ENCODE measurements at regions not wholly inside any gene's neighbourhood (a gene's known extent, or its start where the extent isn't known, plus 50 kb on each side); places are given as distances from the start of the nearest gene placed in this dataset.
"Not testable (repeated sequence)": the region's sequence is repeated elsewhere in the genome, so short reads cannot be mapped to it uniquely, and the experiment has no call there.

DNA sequence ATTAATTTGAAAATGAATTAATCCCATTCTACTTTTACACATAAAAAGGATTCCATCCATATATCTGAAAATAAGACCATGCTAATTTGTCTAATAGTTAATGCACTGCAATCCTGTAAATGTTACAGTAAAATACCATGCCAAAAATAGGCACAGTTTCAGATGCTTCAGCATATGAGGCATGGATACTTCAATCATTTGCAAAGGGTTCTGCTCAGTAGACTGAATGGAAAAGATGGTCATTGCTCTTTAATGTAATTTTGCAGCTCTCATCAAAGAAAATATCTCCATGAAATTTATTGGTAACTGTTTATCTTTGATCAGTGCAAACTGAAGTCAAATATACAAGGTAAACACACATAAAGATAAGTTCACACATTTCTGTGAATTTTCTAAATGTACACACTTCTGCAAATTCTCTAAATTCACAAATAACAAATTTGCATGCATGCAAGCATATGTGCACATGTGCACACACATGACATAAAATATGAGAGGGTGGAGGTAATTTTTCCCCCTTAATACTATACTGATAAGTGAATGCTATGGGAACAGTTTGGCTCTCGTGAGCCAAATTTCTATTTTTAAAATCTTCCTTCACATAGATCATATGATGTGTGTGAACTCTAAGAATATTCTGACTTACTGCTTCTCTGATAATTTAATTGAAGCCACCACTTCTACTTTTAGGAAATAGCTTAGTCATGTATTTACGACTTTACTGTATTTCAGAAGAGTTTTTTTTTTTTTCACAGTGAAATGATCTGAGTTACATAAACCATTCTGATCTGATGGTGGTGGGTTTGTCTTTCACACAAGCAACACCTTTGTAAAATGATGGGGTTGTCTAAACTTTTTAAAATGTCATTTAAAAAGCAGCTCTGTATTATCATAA lies 996.8 kb upstream of the CITED2 start:
- intact Hi-C loops (cut with DNase I): no loop called here

GRCh38 chr6:140370441-140370840 lies 996.0 kb upstream of the CITED2 start:
- no peak for DNase-seq
- intact Hi-C loops (cut with DNase I): no loop called here

More for the DNA sequence above, 996.8 kb upstream of the CITED2 start:
- DNase-seq: no peak

GRCh38 chr6:140366991-140367390 lies 992.5 kb upstream of the CITED2 start:
- intact Hi-C loops (cut with DNase I): no loop called here
- DNase-seq: no peak

DNA sequence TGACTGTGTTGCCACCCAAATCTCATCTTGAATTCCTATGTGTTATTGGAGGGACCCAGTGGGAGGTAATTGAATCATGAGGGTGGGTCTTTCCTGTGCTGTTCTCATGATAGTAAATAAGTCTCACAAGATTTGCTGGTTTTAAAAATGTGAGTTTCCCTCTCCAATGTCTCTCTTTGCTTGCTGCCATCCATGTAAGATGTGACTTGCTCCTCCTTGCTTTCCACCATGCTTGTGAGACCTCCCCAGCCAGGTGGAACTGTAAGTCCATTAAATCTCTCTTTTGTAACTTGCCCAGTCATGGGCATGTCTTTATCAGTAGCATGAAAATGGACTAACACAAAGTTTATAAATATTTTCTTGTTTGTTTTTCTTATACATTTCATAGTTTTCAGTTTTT lies 990.5 kb upstream of the CITED2 start:
- intact Hi-C loops (cut with DNase I): no loop called here
- no peak for DNase-seq

DNA sequence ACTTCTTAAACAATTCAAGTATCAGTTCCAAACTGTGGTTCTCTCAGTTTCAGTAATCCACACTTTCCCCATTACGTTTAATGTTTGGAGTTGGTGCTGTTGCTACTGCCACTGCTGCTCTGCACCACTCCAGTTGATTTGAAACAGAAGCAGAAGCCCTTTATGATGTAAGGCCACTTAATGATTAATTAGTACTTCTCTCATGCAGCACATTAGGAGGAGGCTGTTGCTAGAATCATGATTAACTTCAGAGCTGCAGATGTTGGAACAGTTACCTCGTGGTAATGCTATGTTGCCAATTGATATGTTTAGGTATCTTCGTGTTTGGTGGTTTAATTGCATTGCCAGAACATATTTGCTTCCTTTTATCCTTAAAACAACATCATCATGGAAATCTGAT lies 986.2 kb upstream of the CITED2 start:
- intact Hi-C loops (cut with DNase I): no loop called here
- no peak for DNase-seq

DNA sequence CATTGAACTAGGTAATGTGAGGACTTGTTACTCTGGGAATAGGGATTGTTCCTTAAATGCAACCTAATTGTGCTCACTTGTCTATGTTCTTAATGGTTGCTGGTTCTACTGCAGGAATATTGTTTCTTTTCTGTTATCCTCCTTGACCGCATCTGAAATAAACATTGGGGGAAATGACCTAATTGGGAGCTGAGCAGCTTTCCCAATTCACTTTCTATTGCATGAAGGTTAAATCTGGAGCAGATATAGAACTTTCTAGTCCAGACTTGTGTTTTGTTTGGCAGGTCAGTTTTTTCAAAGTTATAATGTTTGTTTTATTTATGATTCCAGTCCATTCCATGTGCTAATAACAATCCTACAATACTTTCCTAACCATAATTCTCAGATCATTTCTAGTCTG lies 981.0 kb upstream of the CITED2 start:
- no peak for DNase-seq
- intact Hi-C loops (cut with DNase I): no loop called here

DNA sequence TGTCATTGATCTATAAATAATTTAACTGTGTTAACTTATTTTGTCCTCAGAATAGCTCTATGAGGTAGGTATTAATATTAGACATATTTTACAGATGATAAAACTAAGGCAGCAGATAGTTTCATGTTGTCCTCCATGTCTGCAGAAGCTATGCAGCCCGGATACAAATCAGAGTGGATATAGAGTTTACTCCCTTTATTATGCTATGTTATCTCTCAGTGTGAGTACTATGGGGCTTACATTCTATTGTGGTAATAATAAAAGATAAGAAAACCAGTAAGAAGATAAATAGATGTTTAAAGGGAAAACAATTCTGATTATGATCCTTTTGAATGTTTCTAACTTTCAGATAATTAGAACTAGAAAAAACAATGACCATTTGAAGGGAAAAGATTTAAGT lies 979.8 kb upstream of the CITED2 start:
- DNase-seq: no peak
- intact Hi-C loops (cut with DNase I): no loop called here

- no peak for DNase-seq
- intact Hi-C loops (cut with DNase I): no loop called here
Observed at GRCh38 chr6:140353536-140353935, 979.1 kb upstream of the CITED2 start.

- intact Hi-C loops (cut with DNase I): no loop called here
- DNase-seq: no peak
Observed at GRCh38 chr6:140346428-140346827, 972.0 kb upstream of the CITED2 start.

GRCh38 chr6:140345935-140346334 lies 971.5 kb upstream of the CITED2 start:
- DNase-seq: no peak
- intact Hi-C loops (cut with DNase I): no loop called here

GRCh38 chr6:140344142-140344913 lies 969.9 kb upstream of the CITED2 start:
- DNase-seq: no peak
- intact Hi-C loops (cut with DNase I): no loop called here

DNA sequence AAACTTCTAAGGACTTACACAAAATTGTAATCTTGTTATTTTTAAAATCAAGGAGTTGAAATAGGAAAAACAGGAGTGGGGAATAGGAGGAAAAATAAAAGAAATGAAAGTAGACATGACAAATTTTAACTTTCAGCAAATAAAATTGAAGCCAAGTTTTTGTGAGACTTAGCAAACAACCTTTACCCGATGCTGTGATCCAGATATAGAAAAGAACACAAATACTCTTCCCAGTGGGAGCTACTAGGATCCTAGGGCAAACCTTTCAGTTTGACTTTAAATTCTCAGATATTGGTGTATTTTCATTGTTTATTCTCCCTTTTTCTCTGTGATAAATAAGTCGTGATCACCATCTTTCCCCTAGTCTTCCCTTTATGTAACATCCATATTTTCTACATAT lies 968.7 kb upstream of the CITED2 start:
- DNase-seq: no peak
- intact Hi-C loops (cut with DNase I): no loop called here

- intact Hi-C loops (cut with DNase I): no loop called here
- no peak for DNase-seq
Observed at GRCh38 chr6:140341272-140341671, 966.8 kb upstream of the CITED2 start.

DNA sequence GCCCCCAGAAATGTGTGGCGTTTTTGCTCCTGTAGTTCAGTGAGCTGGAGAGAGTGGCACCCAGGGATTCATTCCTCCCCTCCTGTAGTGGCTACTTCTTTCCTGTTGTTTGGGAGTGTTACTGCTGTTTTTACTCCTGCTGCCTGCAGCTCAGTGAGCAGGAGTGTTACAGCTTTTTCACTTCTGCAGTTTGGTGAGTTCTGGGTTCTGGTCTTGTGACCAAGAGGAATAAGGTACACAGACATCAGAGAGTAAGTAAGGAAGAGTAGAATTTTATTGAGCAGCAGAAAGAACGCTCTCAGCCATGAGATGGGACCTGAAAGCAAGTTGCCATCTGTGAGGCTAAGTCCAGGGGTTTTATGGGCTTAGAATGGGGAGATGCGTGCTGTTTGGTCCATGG lies 966.3 kb upstream of the CITED2 start:
- intact Hi-C loops (cut with DNase I): no loop called here
- DNase-seq: no peak

GRCh38 chr6:140339084-140339483 lies 964.6 kb upstream of the CITED2 start:
- intact Hi-C loops (cut with DNase I); DNase-seq: not testable (repeated sequence)

DNA sequence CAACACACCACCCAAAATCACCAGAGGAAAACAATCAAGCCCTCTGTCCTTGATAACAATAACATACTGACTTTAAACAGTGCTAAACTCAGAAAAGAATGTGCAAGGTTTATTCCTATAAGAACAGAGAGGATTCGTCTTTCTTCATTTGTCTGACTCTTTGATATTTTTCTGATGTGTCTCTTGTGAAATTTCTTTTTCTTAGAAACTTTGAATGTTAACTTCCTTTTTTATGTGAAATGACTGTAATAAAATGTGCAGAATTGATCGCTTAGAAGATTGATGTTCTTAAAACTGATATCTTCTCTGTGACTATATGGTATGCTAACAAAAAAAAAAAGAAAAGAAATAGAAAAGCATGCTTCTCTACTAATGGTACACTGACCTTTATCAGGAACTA lies 947.4 kb upstream of the CITED2 start:
- DNase-seq: no peak
- intact Hi-C loops (cut with DNase I): no loop called here

DNA sequence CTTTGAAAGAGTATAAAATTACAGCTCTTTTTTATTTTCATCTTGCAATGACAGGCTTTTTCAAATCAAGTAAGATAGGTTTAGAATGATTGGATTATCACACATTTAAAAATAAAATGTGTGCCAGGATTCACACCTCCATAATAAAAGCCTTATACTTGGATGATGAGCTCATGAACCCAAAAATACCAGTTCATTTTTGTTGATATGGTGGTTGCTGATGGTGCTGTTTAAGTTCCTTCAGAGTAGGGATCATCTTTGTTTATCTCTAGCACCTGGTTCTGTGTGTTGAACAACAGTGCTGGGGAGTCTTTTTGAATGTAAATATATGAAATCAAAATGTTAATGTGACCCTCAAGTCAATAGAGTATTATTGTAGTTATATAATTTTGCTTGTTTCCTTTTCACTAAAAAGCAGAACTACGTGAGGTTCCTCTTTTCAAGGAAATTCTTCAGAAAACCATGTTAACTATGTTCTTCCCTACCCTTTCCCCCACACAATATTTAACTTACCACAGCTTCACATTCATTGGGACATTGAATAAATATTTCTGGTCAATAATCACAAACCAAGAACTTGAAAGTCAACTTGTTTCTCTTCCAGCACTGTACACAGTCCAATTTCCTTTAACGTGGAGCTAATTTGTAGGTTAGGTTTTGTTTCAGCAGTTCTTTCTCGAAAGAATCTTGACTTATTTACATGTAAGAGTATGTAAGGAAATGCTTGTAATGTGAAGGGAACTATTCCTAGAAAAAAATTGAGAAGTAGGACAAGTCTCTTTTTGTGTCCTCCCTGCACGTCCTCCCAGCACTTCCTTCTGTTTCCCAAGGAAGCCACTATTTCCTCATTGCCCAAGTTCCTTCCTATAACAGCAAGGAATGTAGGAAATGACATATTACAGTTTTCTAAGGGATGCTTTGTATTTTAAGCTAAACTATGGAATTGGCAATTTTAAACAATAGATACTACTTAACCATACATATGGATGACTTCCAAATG lies 945.9 kb upstream of the CITED2 start:
- intact Hi-C loops (cut with DNase I): no loop called here
- peak in 1 of 42 donors; percentile 8 for DNase-seq

- intact Hi-C loops (cut with DNase I): no loop called here
- DNase-seq: no peak
Observed at GRCh38 chr6:140319209-140319608, 944.8 kb upstream of the CITED2 start.

DNA sequence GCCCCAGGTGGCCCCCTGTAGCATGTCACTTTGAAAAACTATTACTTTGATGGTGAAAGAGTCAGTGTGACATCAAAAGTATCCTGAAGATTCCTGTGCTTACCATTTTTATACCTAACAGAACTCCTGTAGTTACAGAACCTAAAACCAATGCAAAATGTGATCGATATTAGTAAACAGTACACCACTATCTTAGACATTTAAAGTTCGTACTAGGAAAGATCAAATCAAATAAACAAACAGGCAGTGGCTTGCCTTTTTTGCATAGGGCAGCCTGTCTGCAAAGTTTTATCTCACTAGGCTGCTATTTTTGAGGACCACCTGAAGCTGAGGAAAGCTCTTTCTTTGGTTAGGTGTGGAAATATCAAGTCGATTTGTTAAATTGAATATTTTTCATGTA lies 944.0 kb upstream of the CITED2 start:
- intact Hi-C loops (cut with DNase I): no loop called here
- DNase-seq: no peak

Data from head of caudate nucleus (tissue), 42 donors.